GM12892 (cell line): ENCODE measurements at regions not wholly inside any gene's neighbourhood (a gene's known extent, or its start where the extent isn't known, plus 50 kb on each side); places are given as distances from the start of the nearest gene placed in this dataset.

Experiments
- POLR2A ChIP-seq: IDR thresholded peaks from 2 replicates; pipeline ENCODE4 v1.6.1; 2011; ENCODE audit warnings: low read depth, low read length, control low read depth
- TAF1 ChIP-seq: IDR thresholded peaks from 2 replicates; pipeline ENCODE4 v1.6.1; 2011; ENCODE audit warnings: low read depth, mild to moderate bottlenecking, control low read depth, low read length, borderline replicate concordance

DNA sequence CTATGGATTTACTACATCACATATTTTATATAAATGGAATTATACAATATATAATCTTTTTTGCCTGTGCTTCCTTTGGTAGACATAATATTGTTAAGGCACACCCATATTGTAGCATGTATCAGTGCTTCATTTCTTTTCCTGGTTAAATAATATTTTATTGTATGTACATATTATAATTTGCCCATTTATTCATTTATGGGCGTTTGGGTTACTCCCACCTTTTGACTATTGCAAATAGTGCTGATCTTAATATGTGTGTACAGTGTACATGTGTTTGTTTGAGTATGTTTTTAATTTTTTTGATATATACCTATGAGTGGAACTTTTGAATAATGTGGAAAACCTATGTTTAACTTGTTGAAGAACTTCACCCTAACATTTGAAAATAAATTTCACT lies 804.2 kb downstream of the DHX35 start:
- no peak for TF ChIP-seq TAF1
- no peak for TF ChIP-seq POLR2A
